Neural cell (in vitro differentiated cells): ENCODE measurements at regions not wholly inside any gene's neighbourhood (a gene's known extent, or its start where the extent isn't known, plus 50 kb on each side); places are given as distances from the start of the nearest gene placed in this dataset.

ENCODE experiments used
- H2AFZ ChIP-seq: fragments of 200-600, 300-800 bp; sonication (generic), shearing (Covaris generic); 2 replicates; pipeline ENCODE4 v1.6.0; 2014; ENCODE audit warnings: low read depth, mild to moderate bottlenecking, antibody characterized with exemption, low read length, moderate library complexity
- H3F3A ChIP-seq: fragments of 200-600 bp; shearing (Covaris generic); 2 replicates; pipeline ENCODE4 v1.6.1; 2016; ENCODE audit warnings: mild to moderate bottlenecking, moderate library complexity, mixed read lengths, antibody characterized with exemption, low read length; ENCODE audit not compliant: insufficient read depth, poor library complexity, severe bottlenecking
- H3K27ac ChIP-seq: fragments of 200-600, 300-800 bp; sonication (generic), shearing (Covaris generic); 2 replicates; pipeline ENCODE4 v1.5.1; 2014; ENCODE audit warnings: mild to moderate bottlenecking, low read length, moderate library complexity
- H3K27me3 ChIP-seq: fragments of 300-800, 200-600 bp; sonication (generic), shearing (Covaris generic); 2 replicates; pipeline ENCODE4 v1.6.0; 2014; ENCODE audit warnings: mild to moderate bottlenecking, low read depth, low read length, moderate library complexity; ENCODE audit not compliant: insufficient read depth
- H3K36me3 ChIP-seq: fragments of 300-800, 200-600 bp; sonication (generic), shearing (Covaris generic); 2 replicates; pipeline ENCODE4 v1.5.1; 2014; ENCODE audit warnings: mild to moderate bottlenecking, antibody characterized with exemption, low read length, moderate library complexity; ENCODE audit not compliant: insufficient read depth
- H3K4me2 ChIP-seq: fragments of 300-800, 200-600 bp; sonication (generic), shearing (Covaris generic); 2 replicates; pipeline ENCODE4 v1.6.0; 2014; ENCODE audit warnings: mild to moderate bottlenecking, low read length
- H3K4me3 ChIP-seq: fragments of 300-800, 200-600 bp; sonication (generic), shearing (Covaris generic); 2 replicates; pipeline ENCODE4 v1.5.1; 2014; ENCODE audit warnings: mild to moderate bottlenecking, low read length, moderate library complexity
- H3K79me2 ChIP-seq: fragments of 200-600 bp; shearing (Covaris generic); replicated peaks from 2 replicates; pipeline ENCODE4 v1.6.0; 2014; ENCODE audit warnings: mild to moderate bottlenecking, low read length, moderate library complexity; ENCODE audit not compliant: insufficient read depth
- H3K9ac ChIP-seq: fragments of 300-800, 200-600 bp; sonication (generic), shearing (Covaris generic); 2 replicates; pipeline ENCODE4 v1.6.1; 2016; ENCODE audit warnings: mild to moderate bottlenecking, low read length, mixed read lengths
- H3K9me2 ChIP-seq: fragments of 200-600 bp; shearing (Covaris generic); 2 replicates; pipeline ENCODE4 v1.6.1; 2016; ENCODE audit warnings: mild to moderate bottlenecking, low read length, mixed read lengths; ENCODE audit not compliant: insufficient read depth
- H3K9me3 ChIP-seq: fragments of 200-600, 300-800 bp; sonication (generic), shearing (Covaris generic); 2 replicates; pipeline ENCODE4 v1.6.1; 2016; ENCODE audit warnings: mild to moderate bottlenecking, mixed run types, low read length, moderate library complexity, mixed read lengths
- H4K20me1 ChIP-seq: fragments of 200-600 bp; shearing (Covaris generic); 2 replicates; pipeline ENCODE4 v1.6.1; 2016; ENCODE audit warnings: mild to moderate bottlenecking, mixed run types; ENCODE audit not compliant: insufficient read depth
- CTCF ChIP-seq: fragments of 450-650 bp; IDR thresholded peaks from 2 replicates; pipeline ENCODE4 v1.5.1; 2014; ENCODE audit warnings: antibody characterized with exemption, mild to moderate bottlenecking, moderate library complexity; ENCODE audit not compliant: poor library complexity, severe bottlenecking
- EP300 ChIP-seq: fragments of 450-650 bp; conservative IDR thresholded peaks from 2 replicates; pipeline ENCODE4 v1.6.1; 2014; ENCODE audit warnings: antibody characterized with exemption, mild to moderate bottlenecking, moderate library complexity; ENCODE audit not compliant: poor library complexity, severe bottlenecking
- EZH2 ChIP-seq: fragments of 200-600, 300-800 bp; shearing (Covaris generic), sonication (generic); IDR thresholded peaks from 2 replicates; pipeline ENCODE4 v1.6.1; 2014; ENCODE audit warnings: antibody characterized with exemption, low read length, borderline replicate concordance, mild to moderate bottlenecking; ENCODE audit not compliant: insufficient read depth, poor library complexity, severe bottlenecking
- MXI1 ChIP-seq: fragments of 450-650 bp; conservative IDR thresholded peaks from 2 replicates; pipeline ENCODE4 v1.6.1; 2014; ENCODE audit warnings: antibody characterized with exemption, mild to moderate bottlenecking; ENCODE audit not compliant: poor library complexity, severe bottlenecking
- POLR2AphosphoS5 ChIP-seq: IDR thresholded peaks from 2 replicates; pipeline ENCODE4 v1.6.1; 2012
- RAD21 ChIP-seq: fragments of 450-650 bp; conservative IDR thresholded peaks from 2 replicates; pipeline ENCODE4 v1.6.1; 2014; ENCODE audit warnings: antibody characterized with exemption, mild to moderate bottlenecking, moderate library complexity
- REST ChIP-seq: IDR thresholded peaks from 2 replicates; pipeline ENCODE4 v1.6.1; 2012; ENCODE audit warnings: borderline replicate concordance
- SMC3 ChIP-seq: fragments of 450-650 bp; conservative IDR thresholded peaks from 2 replicates; pipeline ENCODE4 v1.6.1; 2014; ENCODE audit warnings: antibody characterized with exemption, mild to moderate bottlenecking, moderate library complexity; ENCODE audit not compliant: poor library complexity
- TAF1 ChIP-seq: IDR thresholded peaks from 2 replicates; pipeline ENCODE4 v1.6.1; 2012; ENCODE audit warnings: low read depth

- Histone ChIP-seq H4K20me1 (no peaks in the 10 kb centered on the region), H3K4me2 (no peak overlapping the region), H3K27me3 (no peaks in the 10 kb centered on the region), H3K36me3 (no peaks in the 10 kb centered on the region), H3K9me2 (no peaks in the 10 kb centered on the region), H3K27ac (no peak overlapping the region), H3K79me2 (no peaks in the 10 kb centered on the region), H3K4me3 (no peak overlapping the region), H3K9me3 (no peaks in the 10 kb centered on the region), H3K9ac (no peak overlapping the region), H3F3A (no peaks in the 10 kb centered on the region), H2AFZ (no peak overlapping the region)
- TF ChIP-seq MXI1: no peak
- no peak for TF ChIP-seq RAD21
- no peak for TF ChIP-seq EP300
- TF ChIP-seq EZH2: no peak
- no peak for TF ChIP-seq CTCF
- TF ChIP-seq REST: no peak
- TF ChIP-seq POLR2AphosphoS5: no peak
- no peak for TF ChIP-seq TAF1
- TF ChIP-seq SMC3: no peak
Observed at GRCh38 chr9:115328228-115328627, 210.3 kb upstream of the TNC start.

GRCh38 chr9:115328677-115329076 is 210.7 kb upstream of the TNC start:
- H3K9me2 ChIP-seq: no peaks in the 10 kb centered on the region
- H3K27ac ChIP-seq: no peak overlapping the region
- no peaks in the 10 kb centered on the region for H3K36me3 ChIP-seq
- H4K20me1 ChIP-seq: no peaks in the 10 kb centered on the region
- no peaks in the 10 kb centered on the region for H3F3A ChIP-seq
- no peak overlapping the region for H3K4me2 ChIP-seq
- H3K27me3 ChIP-seq: no peaks in the 10 kb centered on the region
- no peak overlapping the region for H3K9ac ChIP-seq
- H3K9me3 ChIP-seq: no peaks in the 10 kb centered on the region
- no peak overlapping the region for H2AFZ ChIP-seq
- H3K79me2 ChIP-seq: no peaks in the 10 kb centered on the region
- TF ChIP-seq EP300 (no peak), POLR2AphosphoS5 (no peak), REST (no peak), TAF1 (no peak), CTCF (no peak), RAD21 (no peak), MXI1 (no peak), EZH2 (no peak), SMC3 (no peak)
- H3K4me3 ChIP-seq: no peak overlapping the region
